ENCODE measurements at regions not wholly inside any gene's neighbourhood (a gene's known extent, or its start where the extent isn't known, plus 50 kb on each side); places are given as distances from the start of the nearest gene placed in this dataset.

GRCh38 chr15:58377193-58377592 lies 54.6 kb upstream of the LIPC start:
- no peak for TF ChIP-seq CTCF (IDR thresholded peaks at IDR 0.05)
- TF ChIP-seq POLR2A (IDR thresholded peaks at IDR 0.05): no peak
- TF ChIP-seq EP300 (IDR thresholded peaks at IDR 0.05): no peak
